Naive thymus-derived CD4-positive, alpha-beta T cell (primary cell): ENCODE measurements at regions not wholly inside any gene's neighbourhood (a gene's known extent, or its start where the extent isn't known, plus 50 kb on each side); places are given as distances from the start of the nearest gene placed in this dataset.
"Not testable (repeated sequence)": the region's sequence is repeated elsewhere in the genome, so short reads cannot be mapped to it uniquely, and the experiment has no call there.

Experiments
- ATAC-seq: fragments of 150-1000 bp; cut with Tn5 transposase; 2 replicates; pipeline ENCODE4 v1.10.0; 2021; ENCODE audit warnings: mild to moderate bottlenecking, moderate library complexity
- CTCF ChIA-PET: fragments of 350-600 bp; sonication (Branson Sonifier 250); formaldehyde crosslinking; loops from one replicate; lab custom pipeline; 2021; ENCODE audit warnings: antibody characterized with exemption; lab: Charles Lee
- POLR2A ChIA-PET: fragments of 350-600 bp; sonication (Branson Sonifier 250); formaldehyde crosslinking; loops from one replicate; lab custom pipeline; 2021; ENCODE audit warnings: antibody characterized with exemption, inconsistent platforms; lab: Charles Lee
- DNase-seq, 9 donors: peaks; one replicate each; pipeline versions ENCODE4 v3.0.0 to v3.0.0-alpha.2; 2020 to 2022; ENCODE audit warnings: mixed read lengths in 1 of 9
- H3K27ac ChIP-seq: one replicate; pipeline ENCODE4 v1.7.0; 2013; ENCODE audit warnings: mild to moderate bottlenecking, low read depth, low read length, moderate library complexity
- H3K27me3 ChIP-seq, 2 donors: one replicate each; pipeline ENCODE4 v1.7.0; 2013; ENCODE audit warnings: low read length in 2 of 2, mild to moderate bottlenecking in 2 of 2, moderate library complexity in 2 of 2; ENCODE audit not compliant: control insufficient read depth in 2 of 2, insufficient read depth in 2 of 2
- H3K36me3 ChIP-seq, 3 experiments: 1 replicate in 2 of 3; 2 replicates in 1 of 3; pipeline ENCODE4 v1.7.0; 2013; ENCODE audit warnings: low read length in 3 of 3, mild to moderate bottlenecking in 3 of 3, moderate library complexity in 1 of 3; ENCODE audit not compliant: insufficient read depth in 3 of 3, control insufficient read depth in 2 of 3
- H3K4me1 ChIP-seq, 2 donors: one replicate each; pipeline ENCODE4 v1.7.0; 2013; ENCODE audit warnings: low read length in 2 of 2, mild to moderate bottlenecking in 2 of 2, moderate library complexity in 1 of 2; ENCODE audit not compliant: control insufficient read depth in 2 of 2, insufficient read depth in 2 of 2
- H3K4me3 ChIP-seq: 2 replicates; pipeline ENCODE4 v1.7.0; 2013; ENCODE audit warnings: mild to moderate bottlenecking, low read length
- H3K9me3 ChIP-seq, 3 experiments: 1 replicate in 2 of 3; 2 replicates in 1 of 3; pipeline ENCODE4 v1.7.0; 2013; ENCODE audit warnings: low read length in 3 of 3; ENCODE audit not compliant: control insufficient read depth in 2 of 3
- H3K27ac Mint-ChIP-seq, 9 donors: one replicate each; pipeline ENCODE4 v1.8.0; 2020 to 2022; ENCODE audit warnings: mixed read lengths in 9 of 9, mild to moderate bottlenecking in 8 of 9, moderate library complexity in 5 of 9, inconsistent platforms in 2 of 9
- H3K27me3 Mint-ChIP-seq, 5 donors: one replicate each; pipeline ENCODE4 v1.8.0; 2021 to 2022; ENCODE audit warnings: mixed read lengths in 5 of 5, mild to moderate bottlenecking in 1 of 5
- H3K36me3 Mint-ChIP-seq, 5 donors: one replicate each; pipeline ENCODE4 v1.8.0; 2020 to 2022; ENCODE audit warnings: mixed read lengths in 5 of 5, mild to moderate bottlenecking in 3 of 5, inconsistent platforms in 1 of 5
- H3K4me1 Mint-ChIP-seq, 7 donors: one replicate each; pipeline ENCODE4 v1.8.0; 2020 to 2022; ENCODE audit warnings: mixed read lengths in 7 of 7, mild to moderate bottlenecking in 3 of 7, inconsistent platforms in 1 of 7
- H3K4me3 Mint-ChIP-seq, 10 donors: one replicate each; pipeline ENCODE4 v1.8.0; 2020 to 2022; ENCODE audit warnings: mild to moderate bottlenecking in 10 of 10, mixed read lengths in 10 of 10, moderate library complexity in 6 of 10, inconsistent platforms in 2 of 10
- H3K9me3 Mint-ChIP-seq, 11 donors: one replicate each; pipeline ENCODE4 v1.8.0; 2020 to 2022; ENCODE audit warnings: mixed read lengths in 11 of 11, mild to moderate bottlenecking in 4 of 11, inconsistent platforms in 1 of 11, moderate library complexity in 1 of 11
- intact Hi-C, 2 donors: fragments of 100-400 bp; cut with micrococcal nuclease; formaldehyde crosslinking; loops; one replicate each; pipeline ENCODE4 v1.15.1; 2023

DNA sequence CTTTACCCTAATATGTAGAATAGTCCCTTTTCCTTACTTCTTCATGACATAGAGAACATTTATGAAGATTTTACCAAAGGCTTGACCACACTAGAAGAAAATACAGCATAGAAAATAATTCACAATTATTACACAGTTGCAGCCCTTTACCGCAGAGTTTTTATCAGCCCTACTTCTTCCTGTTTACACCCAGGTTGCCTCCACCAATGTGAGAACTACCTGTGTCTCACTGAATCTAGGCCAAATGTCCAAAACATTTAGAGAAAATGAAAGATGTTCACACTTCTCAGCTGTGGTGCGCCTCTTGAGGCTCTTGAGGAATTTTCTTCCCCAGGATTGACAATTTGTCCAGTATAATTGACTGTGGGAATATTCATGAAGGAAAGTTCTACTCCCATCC lies 422.7 kb downstream of the SRGAP2C start:
- H3K27me3 ChIP-seq, ATAC-seq, H3K4me1 Mint-ChIP-seq, H3K27me3 Mint-ChIP-seq, H3K36me3 ChIP-seq, CTCF ChIA-PET, H3K4me3 Mint-ChIP-seq, POLR2A ChIA-PET, H3K4me1 ChIP-seq, intact Hi-C loops, H3K9me3 ChIP-seq, DNase-seq, H3K27ac ChIP-seq, H3K27ac Mint-ChIP-seq, H3K4me3 ChIP-seq: not testable (repeated sequence)
- peaks cover 0 to 13% (median 5%) of the 10 kb centered on the region in 5 donors for H3K36me3 Mint-ChIP-seq
- H3K9me3 Mint-ChIP-seq = peaks cover 0 to 15% (median 5%) of the 10 kb centered on the region in 11 donors
